ENCODE measurements at regions not wholly inside any gene's neighbourhood (a gene's known extent, or its start where the extent isn't known, plus 50 kb on each side); places are given as distances from the start of the nearest gene placed in this dataset.

DNA sequence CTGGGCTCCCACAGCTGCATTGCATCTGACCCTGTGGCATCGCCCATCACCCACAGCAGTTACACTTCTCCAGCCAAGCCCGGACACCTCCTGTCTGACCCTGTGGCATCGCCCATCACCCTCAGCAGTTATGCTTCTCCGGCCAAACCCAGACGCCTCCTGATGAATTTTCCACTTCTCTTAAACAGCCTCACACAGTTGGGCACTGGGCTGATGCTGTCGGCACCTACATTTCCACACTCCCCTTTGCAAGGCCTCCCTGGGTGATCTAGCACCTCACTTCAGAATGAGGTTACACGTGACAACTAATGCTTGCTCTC, 175.2 kb upstream of the ARID1B start:
- TF ChIP-seq, protein P1, sequence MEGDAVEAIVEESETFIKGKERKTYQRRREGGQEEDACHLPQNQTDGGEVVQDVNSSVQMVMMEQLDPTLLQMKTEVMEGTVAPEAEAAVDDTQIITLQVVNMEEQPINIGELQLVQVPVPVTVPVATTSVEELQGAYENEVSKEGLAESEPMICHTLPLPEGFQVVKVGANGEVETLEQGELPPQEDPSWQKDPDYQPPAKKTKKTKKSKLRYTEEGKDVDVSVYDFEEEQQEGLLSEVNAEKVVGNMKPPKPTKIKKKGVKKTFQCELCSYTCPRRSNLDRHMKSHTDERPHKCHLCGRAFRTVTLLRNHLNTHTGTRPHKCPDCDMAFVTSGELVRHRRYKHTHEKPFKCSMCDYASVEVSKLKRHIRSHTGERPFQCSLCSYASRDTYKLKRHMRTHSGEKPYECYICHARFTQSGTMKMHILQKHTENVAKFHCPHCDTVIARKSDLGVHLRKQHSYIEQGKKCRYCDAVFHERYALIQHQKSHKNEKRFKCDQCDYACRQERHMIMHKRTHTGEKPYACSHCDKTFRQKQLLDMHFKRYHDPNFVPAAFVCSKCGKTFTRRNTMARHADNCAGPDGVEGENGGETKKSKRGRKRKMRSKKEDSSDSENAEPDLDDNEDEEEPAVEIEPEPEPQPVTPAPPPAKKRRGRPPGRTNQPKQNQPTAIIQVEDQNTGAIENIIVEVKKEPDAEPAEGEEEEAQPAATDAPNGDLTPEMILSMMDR (IDR thresholded peaks at IDR 0.05; ENCODE audit: insufficient read depth, low read length, severe bottlenecking): no peak
- FAIRE-seq (no peak), DNase-seq (ENCODE audit: low read depth) (no peak)
- no peaks in the 10 kb centered on the region for H3K27me3 ChIP-seq (ENCODE audit: control insufficient read depth, insufficient read depth, low read length)
- H3K36me3 ChIP-seq (ENCODE audit: control insufficient read depth, insufficient read depth, low read length): no peaks in the 10 kb centered on the region
- H3K4me3 ChIP-seq (ENCODE audit: low read depth, low read length): no peak overlapping the region

DNA sequence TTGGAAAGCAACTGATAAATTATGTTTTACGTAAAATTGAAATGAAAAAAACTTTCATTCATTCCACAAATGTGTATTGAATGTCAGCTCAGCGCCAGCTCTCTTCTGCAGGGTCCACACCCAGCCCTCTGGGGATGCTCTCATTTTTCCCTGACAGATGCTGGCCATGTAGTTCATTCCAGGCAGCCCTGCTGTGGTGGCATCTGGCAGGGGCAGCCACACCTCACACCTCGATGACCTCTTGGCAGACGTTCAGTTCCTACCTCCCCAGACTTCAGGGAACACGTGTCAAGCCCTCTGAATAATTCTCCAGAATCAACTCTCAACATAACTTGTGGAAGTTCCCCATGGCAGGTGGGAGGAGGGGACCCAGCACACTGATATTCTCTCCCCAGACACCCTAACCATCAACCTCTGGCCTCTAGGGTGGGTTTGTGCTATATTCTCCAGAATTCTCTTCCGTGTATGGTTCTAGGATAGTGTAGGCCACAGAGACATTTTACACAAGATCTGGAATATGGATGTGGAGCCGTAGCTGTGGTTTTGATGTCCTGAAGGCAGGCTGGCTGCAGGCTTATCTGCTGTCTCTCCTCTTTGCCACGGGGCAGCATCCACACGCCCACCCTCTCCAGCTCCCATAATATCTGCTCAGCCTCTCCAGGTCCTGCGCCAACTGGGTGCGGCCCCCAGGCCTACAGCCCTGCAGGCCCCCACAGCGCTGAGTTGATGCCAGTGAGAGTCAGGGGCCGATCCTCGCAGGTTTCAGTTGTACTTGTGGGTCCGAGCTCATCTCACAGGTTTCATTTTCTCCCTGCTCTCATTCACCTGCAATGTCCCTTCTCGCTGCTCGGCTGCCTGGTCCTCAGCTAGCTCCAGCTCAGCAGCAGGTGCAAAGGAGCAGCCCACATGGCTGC, 175.8 kb upstream of the ARID1B start:
- no peaks in the 10 kb centered on the region for H3K27me3 ChIP-seq (ENCODE audit: control insufficient read depth, insufficient read depth, low read length)
- H3K4me3 ChIP-seq (ENCODE audit: low read depth, low read length): no peak overlapping the region
- TF ChIP-seq, protein P1 (IDR thresholded peaks at IDR 0.05; ENCODE audit: insufficient read depth, low read length, severe bottlenecking): no peak
- H3K36me3 ChIP-seq (ENCODE audit: control insufficient read depth, insufficient read depth, low read length): no peaks in the 10 kb centered on the region
- DNase-seq (ENCODE audit: low read depth) (no peak), FAIRE-seq (no peak)

DNA sequence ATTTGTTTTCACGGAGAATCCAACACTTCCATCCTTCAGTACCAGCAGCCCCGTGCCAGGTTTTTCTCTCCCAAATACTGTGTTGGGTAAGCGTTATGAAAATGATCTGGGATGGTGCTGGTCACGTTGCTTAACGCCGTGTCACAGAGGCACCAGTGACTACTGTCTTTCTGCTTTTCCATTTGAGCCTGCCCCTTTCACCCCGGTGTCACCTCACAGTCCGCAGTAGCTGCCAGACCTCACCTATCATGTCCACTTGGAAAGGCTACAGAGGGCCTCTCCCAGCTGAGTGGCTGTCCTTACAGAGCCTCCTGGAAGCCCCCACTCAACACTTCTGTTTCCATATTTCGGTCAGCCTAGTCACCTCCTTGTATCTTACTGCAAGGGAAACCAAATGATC, 176.5 kb upstream of the ARID1B start:
- FAIRE-seq (no peak), DNase-seq (ENCODE audit: low read depth) (no peak)
- no peaks in the 10 kb centered on the region for H3K27me3 ChIP-seq (ENCODE audit: control insufficient read depth, insufficient read depth, low read length)
- no peaks in the 10 kb centered on the region for H3K36me3 ChIP-seq (ENCODE audit: control insufficient read depth, insufficient read depth, low read length)
- H3K4me3 ChIP-seq (ENCODE audit: low read depth, low read length): no peak overlapping the region
- TF ChIP-seq, protein P1 (IDR thresholded peaks at IDR 0.05; ENCODE audit: insufficient read depth, low read length, severe bottlenecking): no peak

DNA sequence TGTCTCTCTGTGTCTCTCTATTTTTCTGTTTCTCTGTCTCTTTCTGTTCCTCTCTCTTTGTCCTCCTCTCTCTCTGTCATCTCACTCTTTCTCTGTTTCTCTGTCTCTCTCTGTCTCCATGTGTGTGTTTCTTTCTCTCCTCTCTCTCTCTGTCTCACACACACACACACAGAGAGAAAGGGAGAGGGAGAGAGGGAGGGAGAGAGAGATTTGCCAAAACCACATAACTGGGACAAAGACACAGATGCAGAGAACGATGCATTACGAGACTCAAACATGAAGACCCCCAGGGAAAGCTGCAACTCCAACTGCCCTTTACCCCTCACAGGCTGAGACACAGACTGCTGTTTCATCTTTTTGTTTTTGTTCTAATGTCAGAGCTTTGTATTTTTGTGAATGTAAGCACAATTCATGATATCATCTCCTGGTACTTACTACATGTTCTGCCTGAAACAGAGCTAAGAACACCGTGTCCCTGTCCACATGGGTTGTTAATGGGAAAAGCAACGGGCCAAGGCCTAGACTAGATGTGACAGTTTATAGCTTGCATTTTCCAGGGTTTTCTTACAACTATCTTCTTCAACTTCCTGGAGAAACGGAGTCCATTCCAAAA, 177.1 kb upstream of the ARID1B start:
- Histone ChIP-seq H3K27me3 (ENCODE audit: control insufficient read depth, insufficient read depth, low read length) (no peaks in the 10 kb centered on the region), H3K36me3 (ENCODE audit: control insufficient read depth, insufficient read depth, low read length) (no peaks in the 10 kb centered on the region), H3K4me3 (ENCODE audit: low read depth, low read length) (no peak overlapping the region)
- DNase-seq (ENCODE audit: low read depth) (no peak), FAIRE-seq (no peak)
- TF ChIP-seq, protein P1 (IDR thresholded peaks at IDR 0.05; ENCODE audit: insufficient read depth, low read length, severe bottlenecking): no peak

DNA sequence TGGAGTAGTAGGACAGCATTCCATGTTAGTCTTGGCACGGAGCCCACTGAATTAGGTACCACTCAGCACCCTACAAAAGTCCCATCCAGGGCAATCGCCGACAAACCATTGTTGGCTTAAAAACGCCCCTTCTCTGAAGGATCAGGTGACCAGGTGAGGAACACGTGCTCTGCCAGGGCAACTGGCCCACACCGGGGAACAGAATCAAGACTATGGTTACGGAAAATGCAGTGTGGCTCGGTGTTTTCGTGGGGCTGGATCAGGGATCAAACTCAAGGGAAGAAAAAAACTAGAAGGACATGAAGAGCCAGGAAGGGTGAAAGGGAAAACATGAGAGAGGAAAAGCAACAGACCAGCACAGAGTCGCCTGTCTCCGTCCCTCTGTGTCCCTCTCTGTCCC, 177.8 kb upstream of the ARID1B start:
- H3K36me3 ChIP-seq (ENCODE audit: control insufficient read depth, insufficient read depth, low read length): no peaks in the 10 kb centered on the region
- TF ChIP-seq, protein P1 (IDR thresholded peaks at IDR 0.05; ENCODE audit: insufficient read depth, low read length, severe bottlenecking): no peak
- H3K4me3 ChIP-seq (ENCODE audit: low read depth, low read length): no peak overlapping the region
- FAIRE-seq (no peak), DNase-seq (ENCODE audit: low read depth) (no peak)
- no peaks in the 10 kb centered on the region for H3K27me3 ChIP-seq (ENCODE audit: control insufficient read depth, insufficient read depth, low read length)
